GM19025 (cell line): ENCODE measurements at regions not wholly inside any gene's neighbourhood (a gene's known extent, or its start where the extent isn't known, plus 50 kb on each side); places are given as distances from the start of the nearest gene placed in this dataset.
"Not testable (repeated sequence)": the region's sequence is repeated elsewhere in the genome, so short reads cannot be mapped to it uniquely, and the experiment has no call there.

Source experiments
- ATAC-seq: cut with Tn5 transposase; IDR thresholded peaks from one replicate; pipeline ENCODE4 v1.9.1; 2021; ENCODE audit warnings: mild to moderate bottlenecking, low read depth, moderate library complexity; ENCODE audit not compliant: unreplicated experiment

GRCh38 chrX:109782994-109783700 lies 50.1 kb upstream of the ACSL4 start:
- peak; percentile 86 for ATAC-seq

GRCh38 chrX:109783701-109784079 lies 50.6 kb upstream of the ACSL4 start:
- no peak for ATAC-seq

- no peak for ATAC-seq
These were observed 52.0 kb upstream of the ACSL4 start for GRCh38 chrX:109785053-109785452.

- ATAC-seq = not testable (repeated sequence)
These were observed 57.5 kb upstream of the ACSL4 start for GRCh38 chrX:109790511-109790910.

- ATAC-seq = no peak
These were observed 60.1 kb upstream of the ACSL4 start for GRCh38 chrX:109793191-109793590.

GRCh38 chrX:109795682-109796081 lies 62.6 kb upstream of the ACSL4 start:
- no peak for ATAC-seq

- no peak for ATAC-seq
These were observed 64.4 kb upstream of the ACSL4 start for GRCh38 chrX:109797311-109797975.

- ATAC-seq = no peak
These were observed 79.2 kb upstream of the ACSL4 start for GRCh38 chrX:109812236-109812635.

- ATAC-seq = no peak
These were observed 80.2 kb upstream of the ACSL4 start for GRCh38 chrX:109813236-109813635.

- ATAC-seq = no peak
These were observed 85.9 kb upstream of the ACSL4 start for GRCh38 chrX:109818976-109819375.

- no peak for ATAC-seq
These were observed 89.8 kb upstream of the ACSL4 start for GRCh38 chrX:109822861-109823260.

GRCh38 chrX:109826954-109827708 lies 94.1 kb upstream of the ACSL4 start:
- ATAC-seq = no peak

GRCh38 chrX:109827772-109828171 lies 94.7 kb upstream of the ACSL4 start:
- ATAC-seq = no peak

GRCh38 chrX:109830157-109830703 lies 97.2 kb upstream of the ACSL4 start:
- ATAC-seq = no peak

- peak; percentile 73 for ATAC-seq
These were observed 97.7 kb upstream of the ACSL4 start for GRCh38 chrX:109830704-109831206.

- ATAC-seq = peak; percentile 43
These were observed 98.4 kb upstream of the ACSL4 start for GRCh38 chrX:109831326-109831985.

- ATAC-seq = no peak
These were observed 106.9 kb upstream of the ACSL4 start for GRCh38 chrX:109839694-109840567.

GRCh38 chrX:109840585-109840984 lies 107.5 kb upstream of the ACSL4 start:
- no peak for ATAC-seq

- ATAC-seq = no peak
These were observed 108.2 kb upstream of the ACSL4 start for GRCh38 chrX:109841257-109841656.
